BJ (cell line): ENCODE measurements at regions not wholly inside any gene's neighbourhood (a gene's known extent, or its start where the extent isn't known, plus 50 kb on each side); places are given as distances from the start of the nearest gene placed in this dataset.
A peak's percentile ranks its signal among the peaks of the same experiment; 100 is the strongest.

Source experiments
- CTCF ChIA-PET: fragments of 350-600 bp; formaldehyde crosslinking; extraction: SDS; loops from one replicate; lab custom pipeline; 2021; ENCODE audit warnings: antibody characterized with exemption, inconsistent platforms; lab: Yijun Ruan, JAX
- POLR2A ChIA-PET: fragments of 300-600 bp; sonication (Branson Sonifier 250); formaldehyde crosslinking; extraction: SDS; loops from one replicate; lab custom pipeline; 2021; ENCODE audit warnings: antibody characterized with exemption; lab: Charles Lee
- DNase-seq: peaks from one replicate; pipeline ENCODE4 v3.0.0-alpha.2; 2011; ENCODE audit warnings: low read depth
- H3K27me3 ChIP-seq: 2 replicates; pipeline ENCODE4 v1.6.0; 2011; ENCODE audit warnings: low read length; ENCODE audit not compliant: control insufficient read depth, insufficient read depth
- H3K36me3 ChIP-seq: 2 replicates; pipeline ENCODE4 v1.5.1; 2011; ENCODE audit warnings: low read length; ENCODE audit not compliant: control insufficient read depth, insufficient read depth
- H3K4me3 ChIP-seq: 2 replicates; pipeline ENCODE4 v1.5.1; 2011; ENCODE audit warnings: low read depth, mild to moderate bottlenecking, control low read depth, low read length
- CTCF ChIP-seq: IDR thresholded peaks from 2 replicates; pipeline ENCODE4 v1.5.1; 2011; ENCODE audit warnings: low read depth, mild to moderate bottlenecking, control low read depth, inconsistent platforms, low read length, moderate library complexity; ENCODE audit not compliant: insufficient read depth

DNA sequence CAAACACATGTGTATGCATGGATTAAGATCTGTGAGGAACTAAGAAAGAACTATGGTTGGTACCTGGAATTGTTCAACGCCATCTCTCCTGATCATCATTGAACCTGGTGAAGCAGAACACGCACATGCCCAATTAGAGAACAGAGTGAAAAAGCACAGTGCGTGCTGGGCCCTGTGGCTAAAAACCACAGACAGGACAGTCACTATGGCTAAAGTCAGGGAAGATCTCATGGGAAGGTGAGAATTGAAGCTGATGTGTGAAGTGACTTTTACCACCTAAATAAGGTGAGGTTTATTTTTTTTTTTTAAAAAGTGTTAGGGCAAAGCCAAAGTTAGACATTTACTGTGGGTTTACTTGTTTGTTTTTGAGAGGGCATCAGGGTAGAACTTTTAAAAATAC lies 215.0 kb downstream of the SLC38A4 start:
- no peaks in the 10 kb centered on the region for H3K27me3 ChIP-seq
- no peaks in the 10 kb centered on the region for H3K36me3 ChIP-seq
- ChIA-PET POLR2A (no interaction called here), CTCF (no interaction called here)
- no peak for DNase-seq
- H3K4me3 ChIP-seq: no peak overlapping the region
- TF ChIP-seq CTCF: no peak

- no peak for TF ChIP-seq CTCF
- DNase-seq: no peak
- no peaks in the 10 kb centered on the region for H3K27me3 ChIP-seq
- no peak overlapping the region for H3K4me3 ChIP-seq
- H3K36me3 ChIP-seq: no peaks in the 10 kb centered on the region
- ChIA-PET POLR2A (interaction anchor here (0.9 kb wide), 1 partner anchor 238 kb away, joined by 3 read pairs; no protein-coding TSS in a partner anchor), CTCF (interaction anchor here (1.2 to 1.3 kb wide), 2 partner anchors 9 to 209 kb away, joined by 3 read pairs; no protein-coding TSS in a partner anchor)
These were observed 216.1 kb downstream of the SLC38A4 start for GRCh38 chr12:46609674-46610073.

GRCh38 chr12:46609273-46609623 lies 216.5 kb downstream of the SLC38A4 start:
- no peaks in the 10 kb centered on the region for H3K27me3 ChIP-seq
- ChIA-PET POLR2A (interaction anchor here (0.9 kb wide), 1 partner anchor 237 kb away, joined by 3 read pairs; no protein-coding TSS in a partner anchor), CTCF (interaction anchor here (1.2 to 1.3 kb wide), 2 partner anchors 9 to 208 kb away, joined by 3 read pairs; no protein-coding TSS in a partner anchor)
- no peaks in the 10 kb centered on the region for H3K36me3 ChIP-seq
- no peak for TF ChIP-seq CTCF
- DNase-seq: no peak
- no peak overlapping the region for H3K4me3 ChIP-seq

GRCh38 chr12:46608431-46609272 lies 217.1 kb downstream of the SLC38A4 start:
- CTCF ChIA-PET: interaction anchor here (0.6 to 1.3 kb wide), 3 partner anchors 8 to 358 kb away, joined by 3 read pairs; no protein-coding TSS in a partner anchor
- no peak overlapping the region for H3K4me3 ChIP-seq
- POLR2A ChIA-PET: interaction anchor here (0.9 kb wide), 1 partner anchor 237 kb away, joined by 3 read pairs; no protein-coding TSS in a partner anchor

More at GRCh38 chr12:46608431-46609272, 217.1 kb downstream of the SLC38A4 start:
- Histone ChIP-seq H3K36me3 (no peaks in the 10 kb centered on the region), H3K27me3 (no peaks in the 10 kb centered on the region)
- TF ChIP-seq CTCF: no peak
- peak; percentile 84 for DNase-seq
